ENCODE measurements at regions not wholly inside any gene's neighbourhood (a gene's known extent, or its start where the extent isn't known, plus 50 kb on each side); places are given as distances from the start of the nearest gene placed in this dataset.

DNA sequence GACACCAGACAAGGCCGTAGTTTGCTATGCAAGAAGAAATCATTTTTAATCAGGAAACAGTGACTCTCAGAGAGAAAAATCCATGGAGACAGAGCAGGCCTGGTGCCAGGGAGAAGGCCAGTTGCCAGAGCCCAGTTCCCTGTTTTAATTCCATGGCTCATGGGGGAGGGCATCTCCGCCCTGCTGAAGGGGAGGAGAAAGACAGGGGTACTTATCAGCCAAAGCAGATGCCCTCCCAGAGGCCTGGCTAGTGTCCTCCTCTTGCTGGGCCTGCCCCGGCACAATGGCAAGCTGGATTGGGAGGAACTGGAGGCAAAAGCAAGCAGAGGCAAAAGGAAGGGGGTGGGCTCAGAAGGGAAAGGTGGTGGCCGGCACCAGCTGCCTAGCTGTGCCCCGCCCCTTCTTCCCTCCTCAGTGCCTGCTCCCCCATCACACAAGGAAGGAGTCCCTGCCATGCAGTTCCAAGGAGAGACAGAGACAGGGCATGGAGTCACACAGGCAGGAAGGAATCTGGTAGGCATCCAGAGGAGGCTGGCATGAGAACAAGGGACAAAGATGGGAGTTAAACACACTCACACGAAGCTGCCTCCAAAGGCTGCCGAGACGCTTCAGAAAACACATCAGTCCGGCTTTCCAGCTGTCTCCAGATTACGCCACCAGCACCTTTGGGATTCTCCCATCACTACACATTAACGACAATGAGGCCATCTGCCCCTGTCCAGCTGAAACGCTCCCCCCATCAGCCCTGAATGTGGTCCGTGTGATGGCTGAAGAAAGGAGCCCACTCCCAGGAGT is 591.8 kb downstream of the BUD13 start:
- TF ChIP-seq CTCF (conservative IDR thresholded peaks at IDR 0.05 in 1 of 2, IDR thresholded peaks at IDR 0.05 in 1 of 2; ENCODE audit: low read depth in 1 of 2, low read length in 2 of 2) (no peak), EZH2 (IDR thresholded peaks at IDR 0.05; ENCODE audit: low read length, missing control alignments) (no peak)
